ENCODE measurements at regions not wholly inside any gene's neighbourhood (a gene's known extent, or its start where the extent isn't known, plus 50 kb on each side); places are given as distances from the start of the nearest gene placed in this dataset.

DNA sequence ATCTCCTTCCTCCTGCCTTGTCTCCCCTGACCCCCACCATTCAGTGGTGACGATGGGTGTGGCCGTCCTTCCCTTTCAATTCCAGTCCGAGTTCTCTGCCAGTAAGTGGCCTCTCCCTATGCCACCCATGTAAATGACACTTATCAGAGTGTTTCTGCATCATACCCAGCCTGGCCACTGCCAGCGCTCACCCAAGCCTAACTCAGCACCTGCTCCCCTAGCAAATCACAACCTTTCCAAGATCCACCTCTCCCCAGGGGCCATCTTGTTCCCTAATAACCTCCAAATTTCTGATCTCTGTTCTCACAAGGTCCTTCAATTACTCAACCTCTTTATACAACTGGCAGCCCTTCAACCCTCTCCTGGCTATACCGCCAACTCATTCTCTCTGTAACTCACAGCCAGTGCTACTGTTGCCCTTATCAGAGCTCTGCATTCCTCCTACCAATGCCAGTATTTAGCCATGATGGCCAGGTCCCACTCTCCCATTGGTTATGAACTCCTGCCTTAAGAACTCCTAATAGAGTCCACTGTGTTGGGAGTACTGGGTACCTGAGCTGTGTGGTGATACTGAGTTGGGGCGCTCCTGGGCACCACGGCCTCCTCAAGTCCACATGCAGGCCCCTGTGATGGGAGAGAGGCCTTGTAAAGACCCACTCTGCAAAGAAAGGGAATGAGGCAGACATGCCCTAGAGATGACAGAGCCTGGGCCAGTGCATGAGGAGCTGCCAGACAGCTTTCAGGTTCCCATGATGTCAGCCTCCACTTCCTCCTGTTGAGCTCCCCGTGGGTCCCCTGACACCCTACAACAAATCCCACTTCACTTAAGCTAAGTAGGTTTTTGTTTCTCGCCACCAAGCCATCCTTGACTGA is 187.4 kb upstream of the RREB1 start:
- no peaks in the 10 kb centered on the region for H3K27me3 ChIP-seq (ENCODE audit: control insufficient read depth, insufficient read depth, low read length)
- H3K36me3 ChIP-seq (ENCODE audit: control insufficient read depth, insufficient read depth, low read length) = no peaks in the 10 kb centered on the region
- ATAC-seq (ENCODE audit: low read depth in 2 of 2) (no peak), DNase-seq (no peak)
- no peak overlapping the region for H3K27ac ChIP-seq (ENCODE audit: insufficient read depth, low read length, poor library complexity, severe bottlenecking)
- Mint-ChIP-seq H3K4me3 (no peak overlapping the region), H3K27ac (no peak overlapping the region), H3K27me3 (peaks cover 13% of the 10 kb centered on the region), H3K36me3 (no peaks in the 10 kb centered on the region), H3K4me1 (peaks cover 0 to 10% (median 0%) of the 10 kb centered on the region in 4 donors), H3K9me3 (peaks cover 0 to 2% (median 0%) of the 10 kb centered on the region in 7 donors)
- no peak overlapping the region for H3K4me3 ChIP-seq (ENCODE audit: low read depth, low read length)
- H3K9me3 ChIP-seq (ENCODE audit: control insufficient read depth in 2 of 2, low read length in 2 of 2) = no peaks in the 10 kb centered on the region
- no peaks in the 10 kb centered on the region for H3K4me1 ChIP-seq (ENCODE audit: control insufficient read depth, insufficient read depth, low read length, poor library complexity, severe bottlenecking)

DNA sequence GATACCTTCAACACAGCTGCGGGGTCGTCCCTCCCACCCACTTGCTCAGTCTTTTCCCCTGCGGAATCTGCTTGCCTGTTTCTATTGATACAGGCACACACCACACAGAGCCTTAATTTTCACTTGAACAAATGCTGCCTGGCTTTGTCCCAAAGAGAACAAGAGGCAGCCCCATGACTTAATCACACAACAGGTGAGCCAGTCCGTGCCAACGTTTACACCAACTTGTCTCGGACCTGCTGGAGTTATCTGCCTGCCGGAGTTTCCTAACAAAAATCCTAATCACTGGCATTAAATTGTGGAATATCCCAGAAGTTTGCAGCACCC is 186.8 kb upstream of the RREB1 start:
- no peak overlapping the region for H3K4me3 Mint-ChIP-seq
- H3K27ac Mint-ChIP-seq = no peak overlapping the region
- H3K27ac ChIP-seq (ENCODE audit: insufficient read depth, low read length, poor library complexity, severe bottlenecking) = no peak overlapping the region
- H3K27me3 Mint-ChIP-seq = peaks cover 13% of the 10 kb centered on the region
- H3K9me3 Mint-ChIP-seq = peaks cover 0 to 2% (median 0%) of the 10 kb centered on the region in 7 donors
- ATAC-seq (ENCODE audit: low read depth in 2 of 2) (no peak), DNase-seq (no peak)
- H3K4me3 ChIP-seq (ENCODE audit: low read depth, low read length) = no peak overlapping the region
- H3K36me3 ChIP-seq (ENCODE audit: control insufficient read depth, insufficient read depth, low read length) = no peaks in the 10 kb centered on the region
- H3K4me1 ChIP-seq (ENCODE audit: control insufficient read depth, insufficient read depth, low read length, poor library complexity, severe bottlenecking) = no peaks in the 10 kb centered on the region
- H3K9me3 ChIP-seq (ENCODE audit: control insufficient read depth in 2 of 2, low read length in 2 of 2) = no peaks in the 10 kb centered on the region
- H3K27me3 ChIP-seq (ENCODE audit: control insufficient read depth, insufficient read depth, low read length) = no peaks in the 10 kb centered on the region
- peaks cover 0 to 10% (median 0%) of the 10 kb centered on the region in 4 donors for H3K4me1 Mint-ChIP-seq
- H3K36me3 Mint-ChIP-seq = no peaks in the 10 kb centered on the region

DNA sequence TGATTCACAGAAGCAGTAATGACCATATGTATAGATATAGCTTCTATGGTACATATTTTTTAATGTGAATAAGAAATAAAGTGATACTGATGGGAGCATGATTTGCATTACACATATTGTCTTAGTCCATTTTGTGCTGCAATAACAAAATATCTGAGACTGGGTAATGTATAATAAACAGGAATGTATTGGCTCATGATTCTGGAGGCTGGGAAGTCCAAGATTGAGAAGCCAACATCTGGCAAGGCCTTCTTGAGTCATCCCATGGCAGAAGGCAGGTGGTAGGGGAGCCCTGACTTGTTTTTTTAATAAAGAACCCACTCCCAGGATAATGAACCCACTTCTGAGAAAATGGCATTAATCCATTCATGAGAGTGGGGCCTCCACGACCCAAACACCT is 185.6 kb upstream of the RREB1 start:
- Mint-ChIP-seq H3K27ac (no peak overlapping the region), H3K36me3 (no peaks in the 10 kb centered on the region), H3K9me3 (peaks cover 0 to 2% (median 0%) of the 10 kb centered on the region in 7 donors), H3K27me3 (peaks cover 13% of the 10 kb centered on the region), H3K4me1 (peaks cover 0 to 4% (median 0%) of the 10 kb centered on the region in 4 donors), H3K4me3 (no peak overlapping the region)
- Histone ChIP-seq H3K27me3 (ENCODE audit: control insufficient read depth, insufficient read depth, low read length) (no peaks in the 10 kb centered on the region), H3K4me3 (ENCODE audit: low read depth, low read length) (no peak overlapping the region), H3K9me3 (ENCODE audit: control insufficient read depth in 2 of 2, low read length in 2 of 2) (no peaks in the 10 kb centered on the region), H3K36me3 (ENCODE audit: control insufficient read depth, insufficient read depth, low read length) (no peaks in the 10 kb centered on the region), H3K4me1 (ENCODE audit: control insufficient read depth, insufficient read depth, low read length, poor library complexity, severe bottlenecking) (no peaks in the 10 kb centered on the region), H3K27ac (ENCODE audit: insufficient read depth, low read length, poor library complexity, severe bottlenecking) (no peak overlapping the region)
- DNase-seq = no peak
- no peak for ATAC-seq (ENCODE audit: low read depth in 2 of 2)

DNA sequence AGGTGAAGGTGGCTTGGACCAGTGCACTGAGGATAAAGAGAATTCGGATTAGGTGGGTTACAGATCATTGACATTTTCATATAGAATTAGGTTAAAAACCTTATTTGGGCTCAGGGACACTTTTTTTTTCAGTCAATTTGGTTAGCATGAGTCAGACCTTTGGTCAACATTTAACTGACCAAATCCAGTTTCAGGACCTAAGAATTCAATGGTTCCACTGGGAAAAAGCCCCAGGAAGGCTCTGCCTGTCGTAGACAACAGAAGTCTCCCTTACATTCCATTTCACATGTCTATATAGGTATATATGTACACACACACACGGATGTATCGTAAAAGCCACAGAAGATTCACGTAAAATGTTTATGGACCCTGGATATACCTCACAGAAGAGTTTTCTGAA is 184.2 kb upstream of the RREB1 start:
- no peaks in the 10 kb centered on the region for H3K4me1 ChIP-seq (ENCODE audit: control insufficient read depth, insufficient read depth, low read length, poor library complexity, severe bottlenecking)
- no peak overlapping the region for H3K4me3 Mint-ChIP-seq
- peaks cover 0 to under 1% (median 0%) of the 10 kb centered on the region in 4 donors for H3K4me1 Mint-ChIP-seq
- H3K36me3 ChIP-seq (ENCODE audit: control insufficient read depth, insufficient read depth, low read length) = no peaks in the 10 kb centered on the region
- no peaks in the 10 kb centered on the region for H3K9me3 ChIP-seq (ENCODE audit: control insufficient read depth in 2 of 2, low read length in 2 of 2)
- DNase-seq (no peak), ATAC-seq (ENCODE audit: low read depth in 2 of 2) (no peak)
- H3K27me3 ChIP-seq (ENCODE audit: control insufficient read depth, insufficient read depth, low read length) = no peaks in the 10 kb centered on the region
- H3K27me3 Mint-ChIP-seq = peaks cover 4% of the 10 kb centered on the region
- H3K27ac ChIP-seq (ENCODE audit: insufficient read depth, low read length, poor library complexity, severe bottlenecking) = no peak overlapping the region
- no peaks in the 10 kb centered on the region for H3K36me3 Mint-ChIP-seq
- H3K27ac Mint-ChIP-seq = no peak overlapping the region
- peaks cover 0 to 2% (median 0%) of the 10 kb centered on the region in 7 donors for H3K9me3 Mint-ChIP-seq
- H3K4me3 ChIP-seq (ENCODE audit: low read depth, low read length) = no peak overlapping the region

DNA sequence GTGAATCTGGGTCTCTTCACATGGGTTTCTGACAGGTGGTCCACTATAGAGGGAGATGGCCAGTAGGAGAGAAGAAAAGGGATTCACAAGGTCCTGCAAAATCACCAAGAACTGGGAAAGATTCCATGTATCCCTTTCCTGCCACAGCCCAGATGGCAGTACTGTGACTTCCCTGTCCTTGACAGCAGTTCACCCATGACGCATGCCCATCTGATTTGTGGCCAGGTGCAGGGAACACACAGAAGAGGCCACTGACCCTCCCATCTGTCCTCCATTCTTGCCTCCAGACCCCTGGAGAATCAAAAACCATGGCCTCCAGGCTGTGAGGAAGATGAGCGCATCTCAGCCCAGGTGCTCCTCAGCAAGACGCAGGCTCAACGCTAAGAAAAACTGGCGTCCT is 183.1 kb upstream of the RREB1 start:
- H3K27ac ChIP-seq (ENCODE audit: insufficient read depth, low read length, poor library complexity, severe bottlenecking) = no peak overlapping the region
- H3K36me3 Mint-ChIP-seq = no peaks in the 10 kb centered on the region
- no peaks in the 10 kb centered on the region for H3K9me3 ChIP-seq (ENCODE audit: control insufficient read depth in 2 of 2, low read length in 2 of 2)
- no peaks in the 10 kb centered on the region for H3K4me1 ChIP-seq (ENCODE audit: control insufficient read depth, insufficient read depth, low read length, poor library complexity, severe bottlenecking)
- peaks cover 4% of the 10 kb centered on the region for H3K27me3 Mint-ChIP-seq
- no peaks in the 10 kb centered on the region for H3K4me1 Mint-ChIP-seq
- H3K4me3 ChIP-seq (ENCODE audit: low read depth, low read length) = no peak overlapping the region
- no peak for DNase-seq
- H3K27ac Mint-ChIP-seq = no peak overlapping the region
- no peak overlapping the region for H3K4me3 Mint-ChIP-seq
- H3K9me3 Mint-ChIP-seq = peaks cover 0 to 2% (median 0%) of the 10 kb centered on the region in 7 donors
- no peak for ATAC-seq (ENCODE audit: low read depth in 2 of 2)
- no peaks in the 10 kb centered on the region for H3K27me3 ChIP-seq (ENCODE audit: control insufficient read depth, insufficient read depth, low read length)
- no peaks in the 10 kb centered on the region for H3K36me3 ChIP-seq (ENCODE audit: control insufficient read depth, insufficient read depth, low read length)

DNA sequence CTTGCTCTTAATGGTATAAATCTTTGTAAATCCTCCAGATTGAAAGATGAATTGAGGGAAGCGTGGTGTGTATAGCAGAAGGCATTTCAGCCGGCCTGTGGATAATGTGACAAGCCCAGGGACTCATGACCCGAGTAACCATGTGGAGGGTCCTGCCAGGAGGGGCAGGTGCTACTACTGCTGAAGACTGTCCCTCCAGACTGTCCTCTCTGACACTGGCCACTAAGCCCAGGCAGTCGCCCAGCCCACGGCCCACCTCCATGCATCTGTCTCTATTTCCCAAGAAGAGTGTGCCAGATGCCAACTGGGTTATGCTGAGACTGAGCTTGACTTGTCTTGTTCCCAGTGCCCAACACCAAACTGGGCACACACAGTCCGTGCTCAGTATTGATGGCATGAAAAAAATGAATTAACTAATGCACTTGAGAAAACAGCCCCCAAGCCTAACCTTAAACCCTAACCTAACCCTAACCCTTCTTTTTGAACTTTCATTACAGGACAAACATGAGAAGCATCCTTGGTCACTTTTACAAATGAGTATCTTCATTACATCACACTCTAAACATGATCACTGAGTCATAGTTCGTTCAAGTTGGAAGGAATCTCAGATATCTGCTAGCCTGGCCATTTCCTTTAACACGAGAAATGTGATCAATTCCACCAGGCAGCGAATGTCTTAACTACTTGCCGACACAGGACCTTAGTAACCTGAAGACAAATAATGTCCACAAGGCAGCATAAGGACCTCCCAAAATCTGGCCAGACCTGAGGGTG is 182.2 kb upstream of the RREB1 start:
- H3K27me3 ChIP-seq (ENCODE audit: control insufficient read depth, insufficient read depth, low read length) = no peaks in the 10 kb centered on the region
- H3K4me1 ChIP-seq (ENCODE audit: control insufficient read depth, insufficient read depth, low read length, poor library complexity, severe bottlenecking) = no peaks in the 10 kb centered on the region
- H3K4me3 ChIP-seq (ENCODE audit: low read depth, low read length) = no peak overlapping the region
- H3K27me3 Mint-ChIP-seq = peaks cover 4% of the 10 kb centered on the region
- no peaks in the 10 kb centered on the region for H3K36me3 ChIP-seq (ENCODE audit: control insufficient read depth, insufficient read depth, low read length)
- H3K36me3 Mint-ChIP-seq = no peaks in the 10 kb centered on the region
- ATAC-seq (ENCODE audit: low read depth in 2 of 2) (no peak), DNase-seq (no peak)
- no peaks in the 10 kb centered on the region for H3K9me3 ChIP-seq (ENCODE audit: control insufficient read depth in 2 of 2, low read length in 2 of 2)
- no peak overlapping the region for H3K27ac ChIP-seq (ENCODE audit: insufficient read depth, low read length, poor library complexity, severe bottlenecking)
- no peaks in the 10 kb centered on the region for H3K9me3 Mint-ChIP-seq
- no peak overlapping the region for H3K27ac Mint-ChIP-seq
- H3K4me3 Mint-ChIP-seq = no peak overlapping the region
- no peaks in the 10 kb centered on the region for H3K4me1 Mint-ChIP-seq

DNA sequence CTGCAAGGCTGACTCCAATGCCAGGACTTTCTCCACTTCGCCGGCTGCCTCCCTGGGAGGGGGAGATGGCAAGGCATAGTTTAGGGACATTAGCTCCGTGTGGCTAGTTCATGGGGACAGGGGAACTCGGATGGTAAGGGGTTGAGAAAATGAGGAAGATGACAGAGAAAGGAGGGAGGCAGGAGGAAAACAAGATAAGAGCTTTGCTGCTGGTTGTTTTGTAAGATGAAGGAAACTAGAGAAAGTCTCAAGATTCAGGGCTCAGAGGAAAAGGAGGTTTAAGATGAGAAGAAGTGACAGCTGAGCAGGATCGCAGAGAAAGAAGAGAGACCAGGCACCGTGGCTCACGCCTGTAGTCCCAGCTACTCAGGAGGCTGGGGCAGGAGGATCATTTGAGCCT is 180.9 kb upstream of the RREB1 start:
- no peak overlapping the region for H3K27ac ChIP-seq (ENCODE audit: insufficient read depth, low read length, poor library complexity, severe bottlenecking)
- no peak for ATAC-seq (ENCODE audit: low read depth in 2 of 2)
- no peak for DNase-seq
- H3K9me3 Mint-ChIP-seq = no peaks in the 10 kb centered on the region
- no peaks in the 10 kb centered on the region for H3K27me3 Mint-ChIP-seq
- H3K4me3 Mint-ChIP-seq = peak overlapping the region in 1 of 4 donors; percentile 8
- H3K36me3 Mint-ChIP-seq = no peaks in the 10 kb centered on the region
- H3K27ac Mint-ChIP-seq = no peak overlapping the region
- no peak overlapping the region for H3K4me3 ChIP-seq (ENCODE audit: low read depth, low read length)
- H3K36me3 ChIP-seq (ENCODE audit: control insufficient read depth, insufficient read depth, low read length) = no peaks in the 10 kb centered on the region
- no peaks in the 10 kb centered on the region for H3K4me1 ChIP-seq (ENCODE audit: control insufficient read depth, insufficient read depth, low read length, poor library complexity, severe bottlenecking)
- no peaks in the 10 kb centered on the region for H3K4me1 Mint-ChIP-seq
- no peaks in the 10 kb centered on the region for H3K9me3 ChIP-seq (ENCODE audit: control insufficient read depth in 2 of 2, low read length in 2 of 2)
- H3K27me3 ChIP-seq (ENCODE audit: control insufficient read depth, insufficient read depth, low read length) = no peaks in the 10 kb centered on the region

Data from CD4-positive, CD25-positive, alpha-beta regulatory T cell (primary cell).